GM21576 (cell line): ENCODE measurements at regions not wholly inside any gene's neighbourhood (a gene's known extent, or its start where the extent isn't known, plus 50 kb on each side); places are given as distances from the start of the nearest gene placed in this dataset.
"Not testable (repeated sequence)": the region's sequence is repeated elsewhere in the genome, so short reads cannot be mapped to it uniquely, and the experiment has no call there.

Experiments
- ATAC-seq: cut with Tn5 transposase; IDR thresholded peaks from one replicate; pipeline ENCODE4 v1.9.1; 2021; ENCODE audit warnings: mild to moderate bottlenecking, moderate library complexity; ENCODE audit not compliant: unreplicated experiment

DNA sequence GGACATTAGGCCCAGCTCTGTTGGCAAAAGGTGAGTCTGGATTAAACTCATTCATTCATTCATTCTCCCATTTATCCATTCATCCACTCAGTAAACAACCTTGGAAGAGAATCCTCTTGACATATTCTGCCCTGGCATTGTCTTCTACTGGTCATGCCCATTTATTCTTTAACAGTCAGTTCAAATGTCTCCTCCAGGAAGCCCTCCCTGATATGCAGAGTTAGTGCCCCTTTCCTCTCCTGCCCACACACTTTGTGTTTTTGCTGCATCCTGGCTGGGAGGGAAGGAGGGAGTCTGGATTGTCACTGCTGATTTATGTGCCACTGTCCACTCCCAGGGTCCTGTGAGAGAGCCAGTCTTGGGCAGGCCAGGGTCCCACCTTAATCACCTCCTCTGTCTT is 600.3 kb downstream of the MATN1 start:
- no peak for ATAC-seq

DNA sequence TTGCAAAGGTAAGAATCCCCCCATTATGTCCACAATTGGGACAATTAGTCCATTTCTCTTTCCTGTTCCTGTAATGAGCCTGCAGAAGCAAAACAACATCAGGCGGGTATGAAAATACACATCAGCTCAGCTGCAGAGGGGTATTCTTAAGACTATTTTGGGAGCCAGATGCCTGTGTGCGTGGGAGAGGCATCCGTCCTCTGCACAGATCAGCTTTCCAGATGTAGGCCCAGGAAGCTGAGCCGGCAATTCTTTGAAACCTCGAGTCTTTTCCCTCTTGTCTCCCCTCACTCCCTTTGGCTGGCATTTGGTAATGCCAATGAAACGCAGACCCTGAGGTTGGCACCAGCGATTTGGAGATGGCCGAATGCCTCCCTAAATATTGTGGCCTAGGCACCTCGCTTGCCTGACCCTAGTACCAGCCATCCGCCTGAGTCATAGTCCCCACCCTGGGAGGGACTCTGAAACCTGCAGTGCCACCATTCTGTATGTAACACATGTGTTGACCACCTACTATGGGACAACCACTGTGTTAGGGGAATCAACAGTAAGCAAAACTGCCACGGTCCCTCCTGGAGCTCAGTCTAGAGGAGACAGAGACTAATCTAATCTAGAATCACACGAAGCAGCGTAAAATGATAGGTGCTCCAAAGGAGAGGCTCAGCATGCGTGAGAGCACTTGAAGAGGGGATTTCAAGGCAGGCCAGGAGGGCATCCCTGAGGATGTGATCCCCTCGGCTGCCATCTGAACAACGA is 603.0 kb downstream of the MATN1 start:
- ATAC-seq: no peak

DNA sequence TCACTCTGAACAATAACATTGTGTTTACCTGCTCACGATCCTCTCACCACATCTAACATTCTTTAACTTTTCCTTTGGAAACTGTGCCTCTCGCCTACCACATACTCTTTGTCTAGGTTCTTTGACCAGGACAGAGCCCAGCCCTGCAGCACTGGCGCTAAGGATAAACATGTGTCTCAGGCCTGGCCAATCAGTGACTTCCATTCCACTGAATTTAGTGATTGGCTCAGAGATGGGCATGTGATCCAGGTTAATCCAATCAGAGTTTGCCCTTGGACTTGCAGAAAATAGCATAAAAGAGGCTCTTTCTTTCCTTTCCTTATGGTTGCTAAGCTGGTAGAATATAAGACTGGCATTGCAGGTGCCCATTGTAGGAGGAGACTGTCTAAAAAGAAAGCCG is 605.7 kb downstream of the MATN1 start:
- no peak for ATAC-seq

DNA sequence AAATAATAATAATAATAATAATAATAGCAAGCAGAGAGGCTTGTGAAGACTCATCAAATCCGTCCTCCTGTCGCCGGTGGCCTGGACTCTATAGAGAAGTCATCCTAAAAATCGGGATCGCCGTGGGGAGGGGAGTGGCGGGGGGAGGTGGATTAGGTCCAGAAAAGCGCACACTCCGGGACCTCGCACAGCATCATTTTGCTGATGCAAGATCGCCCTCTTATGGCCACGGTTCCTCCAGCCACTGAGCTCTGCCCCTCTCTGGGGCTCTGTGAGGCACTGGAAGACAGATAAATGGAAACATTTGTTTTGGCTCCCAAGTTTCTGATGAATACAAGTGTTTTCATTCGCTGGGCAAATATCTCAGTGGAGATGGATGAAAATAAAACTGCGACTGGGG is 612.0 kb downstream of the MATN1 start:
- ATAC-seq: no peak

DNA sequence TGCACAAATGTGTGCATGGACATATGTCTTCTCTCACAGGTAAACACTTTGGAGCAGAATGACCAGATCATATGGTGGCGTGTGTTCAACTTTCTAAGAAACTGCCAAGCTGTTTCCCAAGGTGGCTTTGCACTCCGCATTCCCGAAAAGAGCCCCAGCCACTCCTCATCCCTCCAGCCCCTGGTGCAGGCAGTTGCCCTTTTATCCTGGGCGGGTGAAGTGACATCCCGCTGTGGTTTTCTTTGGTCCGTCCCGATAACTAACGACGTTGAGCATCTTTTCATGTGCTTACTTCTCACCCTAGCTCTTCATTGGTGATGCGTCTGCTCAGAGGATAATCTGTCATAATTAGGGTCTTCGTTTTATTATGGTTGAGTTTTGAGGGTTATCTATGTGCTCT is 612.5 kb downstream of the MATN1 start:
- ATAC-seq: no peak

DNA sequence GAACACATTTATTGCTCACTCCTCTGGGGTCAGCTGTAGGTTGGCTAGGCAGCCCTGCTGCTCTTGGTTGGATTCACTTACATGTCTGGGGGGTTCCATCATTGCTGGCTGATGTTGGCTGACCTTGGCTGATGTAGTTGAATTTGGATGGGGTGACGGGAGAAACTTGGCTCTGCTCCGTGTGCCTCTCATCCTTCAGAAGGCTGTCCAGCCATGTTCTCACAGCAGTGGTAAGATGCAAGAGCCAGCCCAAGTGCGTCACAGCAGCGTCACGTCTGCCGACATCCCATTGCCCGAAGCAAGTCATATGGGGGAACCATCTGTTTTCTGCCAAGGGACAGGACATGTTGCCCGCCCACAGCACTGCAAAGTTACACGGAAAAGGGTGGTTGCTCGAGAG is 613.5 kb downstream of the MATN1 start:
- ATAC-seq: no peak

DNA sequence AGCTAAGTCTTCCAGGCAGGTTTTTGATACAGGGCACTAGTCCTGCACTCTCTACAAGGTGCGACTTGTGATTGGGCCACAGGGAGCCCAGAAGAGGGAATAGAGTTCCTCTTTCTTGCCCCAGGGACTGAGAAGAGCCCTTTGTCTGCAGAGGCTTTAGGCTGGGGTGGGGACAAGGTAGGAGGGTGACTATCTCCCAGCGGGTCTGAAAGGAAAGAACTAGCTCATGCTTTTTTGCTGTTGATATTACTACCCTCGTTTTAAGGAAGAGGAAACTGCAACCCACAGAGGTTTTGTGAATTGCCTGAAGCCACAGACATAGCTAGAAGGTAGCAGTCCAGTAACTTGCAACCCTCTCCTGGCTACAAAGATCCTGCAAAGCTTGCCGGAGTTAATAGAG is 615.2 kb downstream of the MATN1 start:
- no peak for ATAC-seq

DNA sequence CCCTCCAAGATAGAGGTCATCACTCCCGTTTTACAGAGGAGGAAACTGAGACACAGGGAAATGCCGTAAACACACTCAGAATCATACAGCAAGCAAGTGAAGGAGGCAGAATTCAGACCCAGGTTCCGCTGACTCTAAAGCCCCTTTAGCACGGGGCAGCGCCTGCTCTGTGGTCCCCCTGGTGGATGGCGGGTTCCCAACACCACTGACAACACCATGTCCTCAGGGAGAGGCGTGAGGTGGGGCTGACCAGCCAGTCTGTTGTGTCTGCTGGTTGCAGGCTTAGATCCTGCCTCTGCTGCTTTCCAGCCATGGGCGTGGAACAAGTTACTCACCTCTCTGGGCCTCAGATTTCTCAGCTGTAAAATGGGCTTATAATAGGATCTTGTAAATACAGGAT is 617.3 kb downstream of the MATN1 start:
- no peak for ATAC-seq

DNA sequence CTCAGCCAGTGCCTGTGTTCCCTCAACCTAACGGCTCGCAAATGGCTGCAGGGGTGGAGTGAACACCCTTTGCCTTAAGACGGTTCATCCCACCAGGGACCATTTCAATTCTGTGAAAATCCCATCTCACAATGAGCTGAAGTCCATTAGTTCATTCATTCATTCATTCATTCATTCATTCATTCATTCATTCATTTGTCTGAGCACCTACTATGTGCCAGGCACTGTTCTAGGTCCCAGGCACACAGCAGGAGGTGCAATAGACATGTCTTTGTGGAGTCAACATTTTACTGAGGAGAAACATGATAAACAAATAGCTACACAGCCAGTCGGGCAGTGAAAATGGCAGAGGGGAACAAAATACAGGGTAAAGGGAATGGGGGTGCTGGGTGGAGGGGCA is 618.8 kb downstream of the MATN1 start:
- no peak for ATAC-seq

DNA sequence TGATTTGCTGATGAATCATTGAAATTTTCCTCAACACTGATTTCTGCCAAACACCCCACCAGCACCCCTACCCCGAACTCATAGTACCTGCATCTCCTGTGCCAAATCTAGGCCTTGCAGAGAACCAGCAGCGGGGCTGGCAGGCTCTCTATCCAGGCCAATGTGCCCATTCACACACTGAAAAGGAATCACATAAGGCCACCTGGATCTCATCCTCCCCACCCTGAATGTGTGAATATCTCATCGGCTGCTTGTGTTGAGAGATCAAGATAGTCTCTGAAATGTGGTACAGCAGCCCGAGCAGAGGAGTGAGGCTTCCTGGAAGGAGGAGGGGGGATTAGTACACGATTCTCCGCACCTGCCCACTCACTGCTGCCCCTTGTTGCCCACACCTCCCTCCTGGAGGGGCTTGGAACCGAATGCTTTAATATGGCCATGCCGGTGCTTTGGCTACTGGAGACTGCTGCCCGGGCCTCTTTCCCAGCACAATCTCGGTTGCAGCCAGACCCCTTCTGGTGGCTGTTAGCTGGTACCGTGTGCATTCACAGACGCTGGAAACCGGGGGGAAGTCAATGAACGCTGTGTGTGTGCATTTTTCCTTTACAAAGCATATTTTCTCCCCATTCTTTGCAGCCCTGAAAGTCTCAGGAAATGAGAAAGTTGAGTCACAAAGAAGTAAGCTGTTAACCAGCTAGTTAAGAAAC is 619.5 kb downstream of the MATN1 start:
- no peak for ATAC-seq

DNA sequence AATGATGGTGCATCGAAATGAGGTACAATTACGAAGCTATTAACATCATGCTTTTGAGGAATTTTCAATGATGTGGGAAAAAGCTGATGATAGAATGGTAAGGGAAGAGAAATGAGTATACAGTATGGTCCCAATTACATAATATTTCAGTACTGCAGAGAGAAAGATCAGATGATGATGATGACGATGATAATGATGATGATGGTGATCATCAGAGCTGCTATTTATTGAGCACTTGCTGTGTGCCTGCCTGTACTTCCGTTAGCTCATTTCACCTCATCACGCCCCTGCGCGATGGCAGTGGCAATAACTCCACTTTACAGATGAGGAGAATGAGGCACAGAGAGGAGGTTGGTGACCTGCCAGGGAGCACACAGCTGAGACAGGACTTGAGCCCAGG is 620.8 kb downstream of the MATN1 start:
- no peak for ATAC-seq

DNA sequence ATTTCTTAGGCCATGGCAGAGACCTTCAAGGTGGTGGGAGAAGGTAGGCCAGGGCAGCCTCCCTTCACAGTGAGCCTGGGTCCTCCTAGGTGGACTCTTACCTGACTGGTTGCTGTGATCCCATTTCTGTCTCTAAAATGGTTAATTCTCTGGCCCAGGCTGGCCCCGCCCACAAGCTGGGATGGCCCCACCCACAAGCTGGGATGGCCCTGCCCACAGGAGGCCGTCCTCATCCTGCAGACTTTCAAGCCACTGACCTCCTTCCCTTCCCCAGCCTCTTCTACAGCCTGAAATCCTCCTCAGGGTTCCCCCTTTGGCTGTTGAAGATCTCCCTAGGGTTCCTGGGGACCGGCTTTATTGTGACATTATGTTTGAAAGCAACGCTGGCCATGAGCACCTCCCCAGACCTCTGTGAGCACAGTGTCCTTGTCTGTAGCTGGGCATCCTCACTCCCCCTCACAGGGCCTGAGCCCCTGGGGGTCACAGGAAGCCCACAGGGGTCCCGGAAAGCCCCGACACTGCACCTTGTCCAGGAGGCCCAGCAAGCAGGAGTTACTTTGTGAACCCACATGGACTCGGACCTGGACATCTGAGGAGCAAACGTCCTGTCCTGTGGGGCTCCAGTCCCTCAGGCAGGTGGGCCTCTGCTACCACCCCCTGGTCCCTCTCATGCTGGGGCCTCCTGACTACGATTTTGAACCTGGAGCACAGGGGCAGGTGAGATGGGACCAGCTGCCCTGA is 621.7 kb downstream of the MATN1 start:
- no peak for ATAC-seq

DNA sequence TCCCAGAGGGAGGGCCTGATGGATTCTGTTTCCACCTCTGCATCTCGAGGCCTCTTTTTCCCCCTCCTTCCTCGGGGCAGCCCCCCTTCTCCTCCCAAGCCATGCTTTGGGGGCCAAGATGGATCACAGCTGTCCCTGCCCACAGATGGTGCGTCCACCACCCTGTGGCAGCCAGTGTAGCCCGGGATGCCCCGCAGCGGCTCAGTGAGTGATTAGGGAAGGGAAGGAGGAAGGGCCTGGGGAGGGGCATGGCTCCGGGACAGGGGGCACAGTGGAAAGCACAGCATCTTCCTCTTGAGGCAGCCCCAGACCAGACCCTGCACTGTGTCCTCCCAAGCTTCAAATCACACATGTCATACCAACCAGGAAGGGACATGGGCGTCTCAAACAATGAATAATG is 622.4 kb downstream of the MATN1 start:
- ATAC-seq: no peak

DNA sequence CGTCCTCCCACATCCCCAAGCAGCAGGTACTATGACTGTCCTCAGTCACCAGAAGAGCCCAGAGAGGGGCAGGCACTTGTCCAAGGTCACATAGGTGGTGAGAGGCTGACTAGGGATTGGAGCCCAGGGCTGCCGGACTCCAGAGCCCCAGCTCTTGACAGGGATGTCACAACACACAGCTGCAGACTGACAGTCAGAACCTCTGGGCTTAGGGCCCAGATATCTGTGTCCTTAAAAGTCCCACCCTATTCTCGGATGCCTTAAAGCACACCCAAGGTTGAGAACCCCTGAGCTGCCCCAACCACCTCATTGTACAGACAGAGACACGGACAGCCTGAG is 622.9 kb downstream of the MATN1 start:
- no peak for ATAC-seq

DNA sequence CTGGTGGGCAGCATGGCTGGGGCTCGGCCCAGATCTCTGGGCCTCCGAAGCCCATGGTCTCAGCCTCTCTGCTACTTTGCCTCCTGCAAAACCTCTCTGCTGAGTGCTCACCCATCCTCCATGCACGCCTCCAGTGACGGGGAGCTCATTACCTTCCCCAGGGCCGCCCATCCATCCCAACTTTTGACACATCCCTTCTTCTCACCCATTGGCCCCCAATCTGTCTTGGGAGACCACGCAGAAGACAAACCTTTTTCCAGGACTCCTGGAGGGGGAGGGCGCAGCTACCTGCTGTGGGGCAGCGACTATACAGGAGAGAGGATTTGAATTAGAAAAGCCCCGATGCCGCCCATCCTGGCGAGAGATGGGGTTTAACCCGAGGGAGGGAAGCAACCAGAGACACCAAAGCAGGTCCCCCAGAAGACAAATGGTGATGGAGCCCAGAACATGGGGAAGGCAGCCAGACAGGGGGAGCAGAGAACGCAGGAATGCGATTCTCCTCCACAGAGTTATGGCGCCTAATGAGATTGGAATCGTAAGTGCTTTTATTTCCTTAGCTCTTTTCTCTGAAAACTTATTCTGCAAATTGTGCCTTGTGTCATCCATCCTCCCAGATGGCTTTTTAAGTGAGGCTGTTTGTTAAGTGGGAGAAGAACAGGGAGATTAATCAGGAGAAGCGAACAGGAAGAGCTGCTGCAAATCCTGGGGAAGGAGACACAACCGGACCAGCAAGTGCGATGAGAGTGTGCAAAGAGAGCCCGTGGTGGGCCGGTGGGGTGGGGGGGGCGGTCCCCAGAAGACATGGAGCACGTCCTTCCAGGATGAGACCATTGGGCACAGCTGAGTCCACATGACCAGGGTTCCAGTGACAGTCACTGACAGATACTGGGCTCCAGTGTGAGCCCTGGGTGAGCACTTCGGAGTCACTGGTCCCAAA is 623.5 kb downstream of the MATN1 start:
- no peak for ATAC-seq

DNA sequence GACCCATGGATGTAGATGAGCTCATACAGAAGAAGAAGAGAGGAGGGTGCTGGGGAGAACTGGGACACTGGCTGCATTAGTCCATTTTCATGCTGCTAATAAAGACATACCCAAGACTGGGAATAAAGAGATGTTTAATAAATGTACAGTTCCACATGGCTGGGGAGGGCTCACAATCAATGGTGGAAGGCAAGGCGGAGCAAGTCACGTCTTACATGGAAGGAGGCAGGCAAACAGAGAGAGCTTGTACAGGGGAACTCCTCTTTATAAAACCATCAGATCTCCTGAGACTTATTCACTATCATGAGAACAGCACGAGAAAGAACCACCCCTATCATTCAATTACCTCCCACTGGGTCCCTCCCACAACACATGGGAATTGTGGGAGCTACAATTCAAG is 625.5 kb downstream of the MATN1 start:
- not testable (repeated sequence) for ATAC-seq

DNA sequence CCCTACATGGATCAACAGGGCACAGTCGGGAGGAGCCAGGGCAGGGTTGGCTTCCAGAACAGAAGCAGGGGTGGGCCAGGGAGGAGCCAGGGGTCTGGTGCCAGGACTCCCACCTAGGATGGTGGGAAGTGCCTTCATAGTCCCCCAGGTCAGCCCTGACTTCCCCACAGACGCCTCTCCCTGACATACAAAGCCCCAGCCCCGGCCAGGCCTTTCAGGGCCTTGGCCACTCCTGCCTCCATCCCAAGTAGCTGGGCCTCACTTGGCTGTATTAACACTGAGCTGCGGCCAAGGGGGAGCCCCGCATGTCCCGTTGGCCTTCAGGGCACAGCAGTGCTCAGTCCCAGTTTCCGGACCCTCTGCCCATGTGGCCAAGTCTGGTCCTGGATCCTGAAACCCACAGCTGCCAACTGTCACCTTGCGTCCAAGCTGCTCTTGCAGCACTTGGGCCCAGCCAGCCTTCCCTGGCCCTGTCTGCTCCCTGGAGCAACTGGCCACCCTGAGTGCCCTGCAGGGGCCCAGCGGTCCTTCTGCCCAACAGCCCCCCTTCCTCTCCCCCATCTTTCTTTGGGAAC is 627.8 kb downstream of the MATN1 start:
- no peak for ATAC-seq

DNA sequence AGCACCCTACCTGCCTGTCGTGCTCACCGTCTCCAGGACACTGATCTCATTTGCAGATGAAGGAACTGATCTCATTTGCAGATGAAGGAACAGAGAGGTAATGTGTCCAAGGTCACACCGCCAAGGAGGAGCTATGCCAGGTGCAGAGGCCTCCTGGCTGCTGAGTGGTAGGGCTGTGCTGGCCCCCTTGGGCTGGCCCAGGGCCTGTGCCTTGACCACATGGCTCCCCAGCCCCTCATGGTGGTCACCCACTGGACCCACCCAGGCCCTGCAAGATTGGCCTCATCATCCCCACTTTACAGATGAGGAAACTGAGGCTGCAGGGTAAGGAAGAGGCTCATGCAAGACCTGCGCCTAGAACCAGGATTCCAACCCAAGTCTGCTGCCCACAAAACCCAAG is 628.3 kb downstream of the MATN1 start:
- no peak for ATAC-seq

DNA sequence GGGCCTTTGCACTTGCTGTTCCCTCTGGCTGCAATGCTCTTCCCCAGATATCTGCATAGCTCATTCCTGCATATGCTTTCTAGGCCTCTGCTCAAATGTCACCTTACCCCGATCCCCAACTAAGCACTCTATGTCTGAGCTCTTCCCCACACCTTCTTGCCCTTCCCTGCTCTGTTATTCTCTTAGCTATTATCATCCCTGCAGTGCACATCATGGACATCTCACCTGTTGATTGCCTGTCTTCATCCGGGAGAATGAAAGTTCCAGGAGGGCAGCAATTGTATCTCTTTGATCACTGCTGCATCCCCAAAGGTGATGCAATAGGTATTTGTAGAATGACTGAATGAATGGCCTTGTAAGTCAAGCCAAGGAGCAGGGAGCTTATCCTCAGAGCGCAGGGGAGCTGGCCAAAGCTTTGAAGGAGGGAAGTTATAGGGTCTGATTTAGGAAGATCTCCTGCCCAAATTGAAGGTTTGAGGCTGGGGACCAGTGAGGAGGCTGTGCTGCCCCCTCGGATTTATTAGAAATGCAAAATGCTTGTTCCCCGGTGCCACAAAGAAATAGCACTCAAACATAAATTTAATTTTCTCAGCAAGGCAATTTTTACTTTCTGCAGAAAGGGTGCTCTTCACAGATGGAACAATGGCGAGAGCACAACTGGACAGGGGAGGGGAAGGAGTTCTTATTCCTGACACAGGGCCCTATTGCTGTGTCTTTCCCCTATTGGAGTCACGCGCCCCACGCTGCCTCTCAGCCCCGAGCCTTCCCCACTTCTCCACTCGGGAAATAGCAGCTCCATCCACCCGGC is 631.1 kb downstream of the MATN1 start:
- ATAC-seq: no peak
